Epithelial cell of esophagus (primary cell): ENCODE measurements at regions not wholly inside any gene's neighbourhood (a gene's known extent, or its start where the extent isn't known, plus 50 kb on each side); places are given as distances from the start of the nearest gene placed in this dataset.

Experiments used
- DNase-seq: peaks from one replicate; pipeline ENCODE4 v3.0.0; 2010; ENCODE audit warnings: low read depth
- H3K4me3 ChIP-seq: 2 replicates; pipeline ENCODE4 v1.5.1; 2011; ENCODE audit warnings: mild to moderate bottlenecking, low read length, control low read depth
- TF ChIP-seq, protein P1 (sequence below): IDR thresholded peaks from 2 replicates; pipeline ENCODE4 v1.5.1; 2011; ENCODE audit warnings: low read depth, mild to moderate bottlenecking, low read length, control low read depth, inconsistent platforms; ENCODE audit not compliant: insufficient read depth; ENCODE audit errors: missing control alignments

DNA sequence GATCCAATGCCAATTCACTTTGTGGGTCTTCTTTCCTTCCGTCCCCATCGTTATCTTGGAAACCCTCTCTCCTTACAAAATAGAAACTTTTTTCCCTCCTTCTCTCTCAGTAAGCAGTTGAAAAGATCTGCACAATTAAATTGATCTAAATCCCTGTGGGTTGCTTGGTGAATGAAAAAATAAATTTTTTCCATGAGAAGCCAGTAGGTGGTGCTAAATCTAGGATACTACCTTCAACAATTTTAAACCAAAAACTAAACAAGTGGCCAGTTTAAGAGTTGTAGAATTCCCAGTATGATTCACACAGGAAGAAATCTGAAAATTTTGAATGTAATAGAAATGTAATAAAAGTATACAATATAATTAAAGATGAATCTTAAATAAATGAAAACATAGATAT is 990.3 kb upstream of the ZNF722 start:
- no peak for DNase-seq

DNA sequence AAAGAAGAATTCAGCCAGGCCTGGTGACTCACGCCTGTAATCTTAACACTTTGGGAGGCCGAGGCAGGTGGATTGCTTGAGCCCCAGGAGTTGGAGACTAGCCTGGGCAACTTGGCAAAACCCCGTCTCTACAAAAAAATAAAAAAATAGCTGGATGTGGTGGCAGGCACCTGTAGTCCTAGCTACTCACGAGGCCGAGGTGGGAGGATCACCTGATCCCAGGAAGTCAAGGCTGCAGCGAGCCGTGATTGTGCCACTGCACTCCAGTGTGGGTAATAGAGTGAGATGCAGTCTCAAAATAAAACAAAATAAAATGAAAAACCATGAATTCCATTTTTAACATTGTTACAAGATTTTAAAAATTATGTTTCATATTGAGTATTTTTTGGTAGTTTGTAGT is 988.9 kb upstream of the ZNF722 start:
- DNase-seq, result no peak
- TF ChIP-seq, protein P1, sequence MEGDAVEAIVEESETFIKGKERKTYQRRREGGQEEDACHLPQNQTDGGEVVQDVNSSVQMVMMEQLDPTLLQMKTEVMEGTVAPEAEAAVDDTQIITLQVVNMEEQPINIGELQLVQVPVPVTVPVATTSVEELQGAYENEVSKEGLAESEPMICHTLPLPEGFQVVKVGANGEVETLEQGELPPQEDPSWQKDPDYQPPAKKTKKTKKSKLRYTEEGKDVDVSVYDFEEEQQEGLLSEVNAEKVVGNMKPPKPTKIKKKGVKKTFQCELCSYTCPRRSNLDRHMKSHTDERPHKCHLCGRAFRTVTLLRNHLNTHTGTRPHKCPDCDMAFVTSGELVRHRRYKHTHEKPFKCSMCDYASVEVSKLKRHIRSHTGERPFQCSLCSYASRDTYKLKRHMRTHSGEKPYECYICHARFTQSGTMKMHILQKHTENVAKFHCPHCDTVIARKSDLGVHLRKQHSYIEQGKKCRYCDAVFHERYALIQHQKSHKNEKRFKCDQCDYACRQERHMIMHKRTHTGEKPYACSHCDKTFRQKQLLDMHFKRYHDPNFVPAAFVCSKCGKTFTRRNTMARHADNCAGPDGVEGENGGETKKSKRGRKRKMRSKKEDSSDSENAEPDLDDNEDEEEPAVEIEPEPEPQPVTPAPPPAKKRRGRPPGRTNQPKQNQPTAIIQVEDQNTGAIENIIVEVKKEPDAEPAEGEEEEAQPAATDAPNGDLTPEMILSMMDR, result no peak
- H3K4me3 ChIP-seq, result no peak overlapping the region

More for the DNA sequence above, 990.3 kb upstream of the ZNF722 start:
- TF ChIP-seq, protein P1, result no peak
- no peak overlapping the region for H3K4me3 ChIP-seq

DNA sequence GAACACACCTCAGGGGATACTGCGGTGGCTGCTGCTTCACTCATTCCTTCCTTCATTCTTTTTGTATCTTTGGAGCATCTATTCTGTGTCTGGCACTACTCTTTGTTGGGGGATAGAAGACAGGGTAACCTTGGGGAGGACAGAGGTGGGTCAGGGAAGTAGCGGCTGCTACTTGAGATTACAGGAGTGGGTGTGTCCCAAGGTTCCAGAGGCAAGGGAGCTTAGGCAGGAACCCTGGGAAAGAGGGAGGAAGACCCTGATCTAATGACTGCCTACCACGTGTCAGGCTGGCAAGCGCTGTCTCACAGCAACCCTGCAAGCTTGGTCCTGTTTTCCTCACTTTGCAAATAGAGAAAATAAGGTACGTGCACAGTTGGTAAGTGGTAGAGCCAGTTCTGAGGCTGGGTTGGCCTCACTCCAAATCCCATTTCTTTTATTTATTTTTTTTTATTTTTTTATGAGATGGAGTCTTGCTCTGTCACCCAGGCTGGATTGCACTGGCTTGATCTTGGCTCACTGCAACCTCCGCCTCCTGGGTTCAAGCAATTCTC is 985.9 kb upstream of the ZNF722 start:
- H3K4me3 ChIP-seq, result no peak overlapping the region
- TF ChIP-seq, protein P1, result no peak
- peak; percentile 14 for DNase-seq

DNA sequence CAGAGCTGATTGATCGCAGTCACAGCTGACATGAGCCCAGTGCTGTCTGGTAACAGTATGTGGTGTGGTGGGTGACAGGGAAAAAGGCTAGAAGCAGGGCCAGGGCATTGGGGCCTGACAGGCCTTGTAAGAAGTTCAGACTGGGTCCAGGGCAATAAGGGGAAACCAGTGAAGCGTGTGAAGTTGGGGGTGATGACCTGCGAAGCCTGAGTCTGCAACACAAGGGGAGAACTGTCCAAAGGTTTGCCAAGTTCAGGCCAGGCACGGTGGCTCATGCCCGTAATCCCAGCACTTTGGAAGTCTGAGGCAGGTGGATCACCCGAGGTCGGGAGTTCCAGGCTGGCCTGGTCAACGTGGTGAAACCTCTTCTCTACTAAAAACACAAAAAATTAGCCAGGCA is 983.9 kb upstream of the ZNF722 start:
- H3K4me3 ChIP-seq, result no peak overlapping the region
- TF ChIP-seq, protein P1, result no peak
- no peak for DNase-seq

DNA sequence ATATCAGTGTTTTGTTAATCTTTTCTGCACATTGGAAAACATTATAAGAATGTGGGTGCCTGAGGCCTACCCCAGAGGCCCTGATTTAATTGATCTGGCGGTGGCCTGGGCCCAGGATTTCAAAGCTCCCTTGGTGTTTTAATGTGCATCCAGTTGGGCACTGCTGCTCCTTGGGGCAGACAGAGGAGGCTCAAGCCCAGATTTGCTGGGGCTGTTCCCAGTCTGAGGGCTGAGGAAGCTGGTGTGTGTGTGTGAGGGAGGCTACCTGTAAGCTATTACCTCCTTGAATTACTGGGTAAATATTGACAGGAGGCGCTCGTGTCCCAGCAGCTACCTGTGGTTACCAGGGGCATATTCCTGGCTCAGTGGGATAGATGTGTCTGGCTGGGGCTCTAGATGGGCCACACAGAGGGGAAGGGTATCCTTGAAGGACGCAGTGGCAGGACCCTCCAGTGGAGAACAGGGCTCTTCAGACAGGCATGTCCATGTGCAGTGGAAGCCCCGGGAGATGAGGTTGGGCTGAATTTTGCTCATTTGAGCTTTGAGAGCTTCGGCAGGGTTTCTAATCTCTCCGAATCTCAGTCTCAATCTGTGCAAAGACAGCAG is 975.4 kb upstream of the ZNF722 start:
- DNase-seq, result no peak
- H3K4me3 ChIP-seq, result no peak overlapping the region
- TF ChIP-seq, protein P1, result no peak

DNA sequence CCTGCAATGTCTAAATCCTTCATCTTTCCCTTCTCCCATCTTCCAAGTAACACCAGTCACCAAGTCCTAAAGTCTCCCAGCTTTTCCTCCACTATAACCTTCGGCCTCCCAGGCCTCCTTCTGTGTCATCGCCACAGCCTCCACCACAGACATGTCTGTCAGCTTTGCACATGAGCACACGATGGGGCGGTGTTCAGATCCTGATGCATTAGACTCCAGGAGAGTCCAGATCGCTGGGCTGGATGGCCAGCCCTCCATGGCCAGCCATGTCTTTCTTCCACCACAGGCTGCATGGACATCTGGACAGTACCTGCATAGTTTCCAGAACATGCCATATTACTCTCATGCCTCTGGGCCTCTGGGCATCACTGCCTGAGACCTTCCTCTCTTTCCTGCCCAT is 974.2 kb upstream of the ZNF722 start:
- TF ChIP-seq, protein P1, result no peak
- DNase-seq, result no peak
- no peak overlapping the region for H3K4me3 ChIP-seq

GRCh38 chr7:63025815-63026214 is 972.8 kb upstream of the ZNF722 start:
- no peak for DNase-seq
- TF ChIP-seq, protein P1, result no peak
- H3K4me3 ChIP-seq, result no peak overlapping the region
